H1 (cell line): ENCODE measurements at regions not wholly inside any gene's neighbourhood (a gene's known extent, or its start where the extent isn't known, plus 50 kb on each side); places are given as distances from the start of the nearest gene placed in this dataset.

Source experiments
- CTCF ChIA-PET: fragments of 300-600 bp; sonication (Branson Sonifier 250); formaldehyde crosslinking; loops from one replicate; lab custom pipeline; 2021; ENCODE audit not compliant: partially characterized antibody; lab: Charles Lee
- POLR2A ChIA-PET: fragments of 300-600 bp; sonication (Branson Sonifier 250); formaldehyde crosslinking; loops from one replicate; lab custom pipeline; 2021; ENCODE audit warnings: inconsistent platforms; ENCODE audit not compliant: partially characterized antibody; lab: Charles Lee
- DNase-seq, 2 experiments: peaks; one replicate each; pipeline versions ENCODE4 v3.0.0 to v3.0.0-alpha.2; 2010 to 2022; ENCODE audit warnings: low spot score in 2 of 2, low read depth in 1 of 2, mixed read lengths in 1 of 2
- FAIRE-seq: peaks from 2 replicates; lab custom pipeline; 2011; peaks lifted over from hg19 to GRCh38; lab: Jason Lieb, UNC
- H2AFZ ChIP-seq: 2 replicates; pipeline ENCODE4 v1.8.1; 2012; ENCODE audit warnings: low read length, inconsistent platforms
- H2AK5ac ChIP-seq: 2 replicates; pipeline ENCODE4 v1.6.1; 2013; ENCODE audit warnings: low read depth, low read length
- H2BK120ac ChIP-seq: replicated peaks from 2 replicates; pipeline ENCODE3; 2013; ENCODE audit warnings: low read depth, low read length, inconsistent platforms
- H2BK12ac ChIP-seq: 2 replicates; pipeline ENCODE4 v1.6.1; 2013; ENCODE audit warnings: low read depth, low read length
- H2BK15ac ChIP-seq: 2 replicates; pipeline ENCODE4 v1.6.1; 2013; ENCODE audit warnings: low read length
- H2BK20ac ChIP-seq: 2 replicates; pipeline ENCODE4 v1.6.1; 2013; ENCODE audit warnings: low read length
- H2BK5ac ChIP-seq: 2 replicates; pipeline ENCODE4 v1.6.1; 2013; ENCODE audit warnings: low read depth, low read length
- H3K14ac ChIP-seq: 2 replicates; pipeline ENCODE4 v1.6.1; 2013; ENCODE audit warnings: inconsistent platforms; ENCODE audit not compliant: insufficient read length
- H3K18ac ChIP-seq: 2 replicates; pipeline ENCODE4 v1.6.1; 2013; ENCODE audit warnings: low read length; ENCODE audit errors: extremely low read depth
- H3K23ac ChIP-seq: 2 replicates; pipeline ENCODE4 v1.6.1; 2013; ENCODE audit warnings: inconsistent platforms; ENCODE audit not compliant: insufficient read length
- H3K23me2 ChIP-seq: 2 replicates; pipeline ENCODE4 v1.6.1; 2013; ENCODE audit warnings: low read depth, low read length
- H3K27ac ChIP-seq: 2 replicates; pipeline ENCODE4 v1.6.1; 2011; ENCODE audit warnings: low read depth, low read length, inconsistent platforms
- H3K27me3 ChIP-seq, 4 experiments: replicated peaks in 1 of 4; 1 replicate in 1 of 4; 2 replicates in 3 of 4; pipeline versions ENCODE4 v1.6.1 to v1.8.1; 2011 to 2013; ENCODE audit warnings: low read length in 3 of 4, mild to moderate bottlenecking in 3 of 4, inconsistent platforms in 2 of 4, mixed read lengths in 2 of 4, moderate library complexity in 1 of 4; ENCODE audit not compliant: control insufficient read depth in 3 of 4, insufficient read depth in 3 of 4; ENCODE audit errors: extremely low read depth in 1 of 4
- H3K36me3 ChIP-seq, 4 experiments: 2 replicates each; pipeline versions ENCODE4 v1.6.1 to v1.8.1; 2011 to 2013; ENCODE audit warnings: mild to moderate bottlenecking in 4 of 4, low read length in 3 of 4, moderate library complexity in 2 of 4, control low read depth in 1 of 4, inconsistent platforms in 1 of 4; ENCODE audit not compliant: insufficient read depth in 4 of 4, control insufficient read depth in 2 of 4
- H3K4ac ChIP-seq: replicated peaks from 2 replicates; pipeline ENCODE3; 2013; ENCODE audit warnings: low read length, low read depth, mixed read lengths, inconsistent platforms; ENCODE audit not compliant: insufficient read length
- H3K4me1 ChIP-seq, 4 experiments: replicated peaks in 1 of 4; 1 replicate in 1 of 4; 2 replicates in 3 of 4; pipeline versions ENCODE4 v1.6.1 to v1.8.1; 2011 to 2013; ENCODE audit warnings: low read length in 3 of 4, inconsistent platforms in 2 of 4, mixed read lengths in 1 of 4; ENCODE audit not compliant: insufficient read depth in 4 of 4, control insufficient read depth in 3 of 4
- H3K4me2 ChIP-seq, 2 experiments: 2 replicates each; pipeline versions ENCODE4 v1.6.1 to v1.8.1; 2011 to 2013; ENCODE audit warnings: low read depth in 2 of 2, low read length in 2 of 2, control low read depth in 1 of 2, inconsistent platforms in 1 of 2, mild to moderate bottlenecking in 1 of 2; ENCODE audit not compliant: insufficient read depth in 1 of 2
- H3K4me3 ChIP-seq, 4 experiments: fragments of 200-600, 300-600 bp in 1 of 4; sonication (generic), shearing (Covaris generic), sonication (Bioruptor Twin) in 1 of 4; 2 replicates each; pipeline versions ENCODE4 v1.5.1 to v1.8.1; 2011 to 2016; ENCODE audit warnings: low read length in 4 of 4, low read depth in 3 of 4, control low read depth in 2 of 4, inconsistent platforms in 2 of 4, mild to moderate bottlenecking in 2 of 4, mixed read lengths in 1 of 4, moderate library complexity in 1 of 4; ENCODE audit not compliant: insufficient read depth in 2 of 4; ENCODE audit errors: extremely low read depth in 1 of 4
- H3K56ac ChIP-seq: replicated peaks from 2 replicates; pipeline ENCODE3; 2013; ENCODE audit warnings: low read depth, mild to moderate bottlenecking, mixed read lengths, low read length, inconsistent platforms; ENCODE audit not compliant: insufficient read length
- H3K79me1 ChIP-seq: 2 replicates; pipeline ENCODE4 v1.6.1; 2013; ENCODE audit warnings: low read depth, low read length, control low read depth
- H3K79me2 ChIP-seq, 2 experiments: 2 replicates each; pipeline versions ENCODE4 v1.6.1 to v1.8.1; 2012 to 2013; ENCODE audit warnings: low read length in 2 of 2, mild to moderate bottlenecking in 2 of 2, inconsistent platforms in 1 of 2; ENCODE audit not compliant: insufficient read depth in 2 of 2, control insufficient read depth in 1 of 2
- H3K9ac ChIP-seq, 4 experiments: replicated peaks in 1 of 4; 1 replicate in 1 of 4; 2 replicates in 3 of 4; pipeline versions ENCODE4 v1.6.1 to v1.8.1; 2011 to 2013; ENCODE audit warnings: low read depth in 3 of 4, low read length in 3 of 4, control low read depth in 2 of 4, mild to moderate bottlenecking in 2 of 4, moderate library complexity in 2 of 4, inconsistent platforms in 1 of 4; ENCODE audit errors: extremely low read depth in 1 of 4
- H3K9me3 ChIP-seq, 2 experiments: 2 replicates each; pipeline versions ENCODE4 v1.6.1 to v1.8.1; 2012 to 2013; ENCODE audit warnings: mild to moderate bottlenecking in 2 of 2, moderate library complexity in 2 of 2, control low read depth in 1 of 2, inconsistent platforms in 1 of 2, low read depth in 1 of 2, low read length in 1 of 2, mixed read lengths in 1 of 2; ENCODE audit not compliant: insufficient read depth in 2 of 2
- H4K20me1 ChIP-seq, 2 experiments: replicated peaks in 1 of 2; 2 replicates each; pipeline versions ENCODE3 to v1.8.1; 2011 to 2013; ENCODE audit warnings: inconsistent platforms in 2 of 2, low read length in 2 of 2, mild to moderate bottlenecking in 1 of 2; ENCODE audit not compliant: insufficient read depth in 2 of 2, control insufficient read depth in 1 of 2
- H4K5ac ChIP-seq: 2 replicates; pipeline ENCODE4 v1.6.1; 2013; ENCODE audit warnings: low read length, low read depth, mixed read lengths, inconsistent platforms; ENCODE audit not compliant: insufficient read length
- H4K8ac ChIP-seq: 2 replicates; pipeline ENCODE4 v1.8.0; 2013; ENCODE audit warnings: mild to moderate bottlenecking, moderate library complexity, low read length, inconsistent platforms; ENCODE audit not compliant: insufficient read depth; ENCODE audit errors: extremely low read depth
- H4K91ac ChIP-seq: replicated peaks from 2 replicates; pipeline ENCODE3; 2013; ENCODE audit warnings: low read length, mixed read lengths, inconsistent platforms; ENCODE audit not compliant: insufficient read length
- CBX5 ChIP-seq: fragments of 300-800, 300-1000 bp; sonication (generic); IDR thresholded peaks from 2 replicates; pipeline ENCODE4 v1.7.1; 2016; ENCODE audit warnings: antibody characterized with exemption, low read length, low read depth
- EZH2 ChIP-seq: fragments of 200-600 bp; sonication (generic); IDR thresholded peaks from 2 replicates; pipeline ENCODE4 v1.7.1; 2012; ENCODE audit warnings: low read depth, mild to moderate bottlenecking, moderate library complexity, low read length, inconsistent platforms; ENCODE audit not compliant: severe bottlenecking
- HDAC6 ChIP-seq: IDR thresholded peaks from one replicate; pipeline ENCODE4 v1.7.1; 2012; ENCODE audit warnings: low read depth, mild to moderate bottlenecking, inconsistent platforms, low read length, moderate library complexity
- TAF1 ChIP-seq: IDR thresholded peaks from 2 replicates; pipeline ENCODE4 v1.6.1; 2011; ENCODE audit warnings: mild to moderate bottlenecking, low read depth, low read length
- YY1 ChIP-seq: IDR thresholded peaks from 2 replicates; pipeline ENCODE4 v1.6.1; 2011; ENCODE audit warnings: low read depth, mild to moderate bottlenecking, low read length
- WGBS, 2 experiments: shearing (Covaris generic) in 1 of 2; methylation state at CpG; one replicate each; pipeline versions ENCODE4 v1.1.6 to v1.1.7; 2013 to 2015; ENCODE audit warnings: low lambda C conversion rate in 2 of 2, mixed read lengths in 2 of 2, inconsistent platforms in 1 of 2, low coverage in 1 of 2, missing lambda C conversion rate in 1 of 2; ENCODE audit not compliant: insufficient replicate concordance in 2 of 2, insufficient coverage in 1 of 2, insufficient read length in 1 of 2; ENCODE audit errors: extremely low coverage in 1 of 2, missing lambda C conversion rate in 1 of 2; 5-methylcytosine and 5-hydroxymethylcytosine counted together

DNA sequence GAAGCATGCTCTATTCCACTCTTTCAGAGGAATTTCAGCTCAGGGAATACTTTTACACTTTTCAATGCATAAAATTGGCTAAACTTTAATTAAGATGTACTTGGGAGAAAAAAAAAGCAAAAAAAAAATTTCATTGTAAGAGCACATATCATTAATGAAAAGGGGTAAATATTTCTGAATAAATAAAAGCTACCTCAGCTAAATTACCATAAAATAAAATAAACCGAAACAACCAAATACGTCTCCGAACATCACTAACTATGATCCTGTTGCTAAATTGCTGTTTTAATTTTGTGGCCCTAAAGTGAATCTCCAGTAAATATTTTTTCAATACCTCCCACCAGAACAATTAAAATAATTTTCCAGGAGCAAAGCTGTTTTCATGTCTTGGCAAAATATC, 203.7 kb upstream of the KCNJ16 start:
- no peaks in the 10 kb centered on the region for H3K36me3 ChIP-seq
- ChIA-PET CTCF (no interaction called here), POLR2A (no interaction called here)
- no peak overlapping the region for H3K14ac ChIP-seq
- no peak overlapping the region for H2BK20ac ChIP-seq
- H3K27ac ChIP-seq, result no peak overlapping the region
- no peak overlapping the region for H2AFZ ChIP-seq
- no peak overlapping the region for H3K18ac ChIP-seq
- H3K4ac ChIP-seq, result no peak overlapping the region
- H3K23ac ChIP-seq, result no peak overlapping the region
- no peak overlapping the region for H2BK120ac ChIP-seq
- no peaks in the 10 kb centered on the region for H3K79me1 ChIP-seq
- H3K4me3 ChIP-seq, result no peak overlapping the region
- no peaks in the 10 kb centered on the region for H4K20me1 ChIP-seq
- H3K9me3 ChIP-seq, result no peaks in the 10 kb centered on the region
- no peak overlapping the region for H2BK12ac ChIP-seq
- H4K5ac ChIP-seq, result no peak overlapping the region
- H3K23me2 ChIP-seq, result no peaks in the 10 kb centered on the region
- H2BK15ac ChIP-seq, result no peak overlapping the region
- H4K8ac ChIP-seq, result no peak overlapping the region
- no peak overlapping the region for H3K9ac ChIP-seq
- H3K79me2 ChIP-seq, result no peaks in the 10 kb centered on the region
- no peak overlapping the region for H2BK5ac ChIP-seq
- no peak overlapping the region for H4K91ac ChIP-seq
- H3K56ac ChIP-seq, result no peak overlapping the region
- H3K4me2 ChIP-seq, result no peak overlapping the region; a peak in 1 of 4 replicates
- H3K27me3 ChIP-seq, result no peaks in the 10 kb centered on the region
- H3K4me1 ChIP-seq, result peaks cover 0 to 5% (median 2%) of the 10 kb centered on the region in 4 experiments; a peak in 3 of 7 replicates
- WGBS, 2 experiments, result 76% methylated on average over 3 of the region's 3 CpGs; no CpG with 5 or more reads in 1 of the 2 experiments
- H2AK5ac ChIP-seq, result no peak overlapping the region
- DNase-seq, result no peak
- FAIRE-seq, result no peak
- no peak for TF ChIP-seq EZH2
- no peak for TF ChIP-seq CBX5
- TF ChIP-seq YY1, result no peak
- TF ChIP-seq HDAC6, result no peak
- no peak for TF ChIP-seq TAF1
